Suprapubic skin (tissue), 4 donors: ENCODE measurements at regions not wholly inside any gene's neighbourhood (a gene's known extent, or its start where the extent isn't known, plus 50 kb on each side); places are given as distances from the start of the nearest gene placed in this dataset.

Experiments used
- EP300 ChIP-seq: sonication (generic); formaldehyde crosslinking; IDR thresholded peaks from one replicate; pipeline ENCODE4 v1.6.1; 2017; ENCODE audit warnings: antibody characterized with exemption
- POLR2A ChIP-seq, 2 donors: fragments of 450-650 bp; IDR thresholded peaks; one replicate each; pipeline ENCODE4 v1.6.1; 2017; ENCODE audit warnings: antibody characterized with exemption in 2 of 2, mild to moderate bottlenecking in 2 of 2, moderate library complexity in 2 of 2
- POLR2AphosphoS5 ChIP-seq, 3 donors: sonication (generic); formaldehyde crosslinking; IDR thresholded peaks; one replicate each; pipeline ENCODE4 v1.6.1; 2017; ENCODE audit warnings: antibody characterized with exemption in 3 of 3
- TF ChIP-seq, protein P1 (sequence below), 2 donors: fragments of 200-600 bp in 1 of 2; fragments of 450-650 bp in 1 of 2; sonication (generic) in 1 of 2; IDR thresholded peaks; one replicate each; pipeline ENCODE4 v1.5.1; 2016 to 2019; ENCODE audit warnings: antibody characterized with exemption in 2 of 2, mild to moderate bottlenecking in 1 of 2, moderate library complexity in 1 of 2

DNA sequence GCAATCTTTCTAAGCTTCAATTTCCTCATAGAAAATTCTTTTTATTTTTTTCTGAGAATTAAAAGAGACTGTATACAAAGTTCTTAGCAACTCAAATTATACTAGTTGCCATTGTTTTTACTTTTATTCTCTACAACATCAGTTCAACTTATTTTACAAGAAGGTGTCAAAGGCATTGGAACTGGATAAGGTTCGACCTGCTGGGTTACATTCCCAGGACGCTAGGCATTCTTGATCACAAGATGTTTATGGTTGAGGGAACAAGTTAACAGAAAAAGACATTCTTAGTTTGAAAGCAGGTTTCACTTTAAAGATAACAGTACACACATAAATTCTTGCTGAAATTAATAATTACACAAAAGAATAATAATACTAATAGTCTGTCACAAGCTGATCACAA, 163.5 kb upstream of the SNX2 start:
- TF ChIP-seq POLR2AphosphoS5 (IDR thresholded peaks at IDR 0.05) (no peak), EP300 (no peak), POLR2A (IDR thresholded peaks at IDR 0.05) (no peak)
- TF ChIP-seq, protein P1, sequence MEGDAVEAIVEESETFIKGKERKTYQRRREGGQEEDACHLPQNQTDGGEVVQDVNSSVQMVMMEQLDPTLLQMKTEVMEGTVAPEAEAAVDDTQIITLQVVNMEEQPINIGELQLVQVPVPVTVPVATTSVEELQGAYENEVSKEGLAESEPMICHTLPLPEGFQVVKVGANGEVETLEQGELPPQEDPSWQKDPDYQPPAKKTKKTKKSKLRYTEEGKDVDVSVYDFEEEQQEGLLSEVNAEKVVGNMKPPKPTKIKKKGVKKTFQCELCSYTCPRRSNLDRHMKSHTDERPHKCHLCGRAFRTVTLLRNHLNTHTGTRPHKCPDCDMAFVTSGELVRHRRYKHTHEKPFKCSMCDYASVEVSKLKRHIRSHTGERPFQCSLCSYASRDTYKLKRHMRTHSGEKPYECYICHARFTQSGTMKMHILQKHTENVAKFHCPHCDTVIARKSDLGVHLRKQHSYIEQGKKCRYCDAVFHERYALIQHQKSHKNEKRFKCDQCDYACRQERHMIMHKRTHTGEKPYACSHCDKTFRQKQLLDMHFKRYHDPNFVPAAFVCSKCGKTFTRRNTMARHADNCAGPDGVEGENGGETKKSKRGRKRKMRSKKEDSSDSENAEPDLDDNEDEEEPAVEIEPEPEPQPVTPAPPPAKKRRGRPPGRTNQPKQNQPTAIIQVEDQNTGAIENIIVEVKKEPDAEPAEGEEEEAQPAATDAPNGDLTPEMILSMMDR (IDR thresholded peaks at IDR 0.05) = no peak
